ENCODE measurements at regions not wholly inside any gene's neighbourhood (a gene's known extent, or its start where the extent isn't known, plus 50 kb on each side); places are given as distances from the start of the nearest gene placed in this dataset.

DNA sequence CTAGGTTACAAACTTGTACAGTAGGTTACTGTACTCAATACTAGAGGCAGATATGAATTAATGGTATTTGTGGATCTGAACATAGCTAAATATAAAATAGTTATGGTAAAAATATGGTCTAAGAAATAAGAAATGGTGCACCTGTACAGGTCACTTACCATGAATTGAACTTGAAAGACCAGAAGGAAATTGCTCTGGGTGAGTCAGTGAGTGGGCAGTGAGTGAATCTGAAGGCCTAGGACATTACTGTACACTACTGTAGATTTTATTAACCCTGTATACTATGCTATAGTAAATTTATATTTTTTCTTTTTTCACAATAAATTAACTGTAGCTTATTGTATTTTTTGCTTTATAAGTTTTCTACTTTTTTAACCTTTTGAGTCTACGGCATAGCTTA, 1020.4 kb downstream of the CDH18 start:
- Histone ChIP-seq H3K9me3 (ENCODE audit: control insufficient read depth, insufficient read depth, low read length) (no peaks in the 10 kb centered on the region), H3K36me3 (ENCODE audit: insufficient read depth, low read length) (no peaks in the 10 kb centered on the region), H3K9ac (ENCODE audit: low read depth, low read length) (no peak overlapping the region), H3K4me1 (ENCODE audit: insufficient read depth, low read length) (peaks cover 9% of the 10 kb centered on the region; the same call in 1 of the 2 replicates)

DNA sequence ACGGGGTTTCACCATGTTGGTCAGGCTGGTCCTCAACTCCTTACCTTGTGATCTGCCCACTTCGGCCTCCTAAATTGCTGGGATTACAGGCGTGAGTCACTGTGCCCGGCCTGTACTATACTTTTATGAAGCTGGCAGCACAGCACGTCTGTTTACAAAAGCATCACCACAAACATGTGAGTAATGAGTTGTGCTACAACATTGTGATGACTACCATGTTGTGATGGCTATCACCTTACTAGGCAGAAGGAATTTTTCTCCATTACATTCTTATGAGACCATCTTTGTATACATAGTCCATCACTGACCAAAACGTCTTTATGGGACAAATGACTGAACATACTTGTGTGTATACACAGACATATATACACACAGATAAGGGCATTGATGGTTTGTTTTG, 1019.0 kb downstream of the CDH18 start:
- peaks cover 9% of the 10 kb centered on the region; the same call in 1 of the 2 replicates for H3K4me1 ChIP-seq (ENCODE audit: insufficient read depth, low read length)
- no peaks in the 10 kb centered on the region for H3K9me3 ChIP-seq (ENCODE audit: control insufficient read depth, insufficient read depth, low read length)
- H3K9ac ChIP-seq (ENCODE audit: low read depth, low read length): no peak overlapping the region
- no peaks in the 10 kb centered on the region for H3K36me3 ChIP-seq (ENCODE audit: insufficient read depth, low read length)

DNA sequence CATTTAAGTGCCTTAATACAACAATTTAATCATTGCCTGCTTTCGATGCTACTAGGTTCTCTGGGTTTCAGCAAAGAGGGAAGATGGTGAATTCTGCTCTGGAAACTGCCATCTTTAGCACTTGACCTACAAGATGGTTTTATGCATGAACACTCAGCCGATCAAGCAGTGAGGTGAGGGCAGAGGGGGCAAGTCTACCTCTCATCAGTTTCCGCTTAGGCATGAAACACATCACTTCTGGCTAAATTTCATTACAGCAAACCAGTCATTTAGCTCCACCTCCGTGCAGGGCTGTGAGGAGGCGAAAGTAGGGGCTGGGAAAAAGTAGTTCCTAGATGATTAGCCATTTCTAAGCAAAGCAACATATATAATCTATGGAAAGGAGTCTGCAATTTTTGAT, 1018.0 kb downstream of the CDH18 start:
- Histone ChIP-seq H3K4me1 (ENCODE audit: insufficient read depth, low read length) (peaks cover 9% of the 10 kb centered on the region; the same call in 1 of the 2 replicates), H3K9ac (ENCODE audit: low read depth, low read length) (no peak overlapping the region), H3K36me3 (ENCODE audit: insufficient read depth, low read length) (no peaks in the 10 kb centered on the region), H3K9me3 (ENCODE audit: control insufficient read depth, insufficient read depth, low read length) (no peaks in the 10 kb centered on the region)

DNA sequence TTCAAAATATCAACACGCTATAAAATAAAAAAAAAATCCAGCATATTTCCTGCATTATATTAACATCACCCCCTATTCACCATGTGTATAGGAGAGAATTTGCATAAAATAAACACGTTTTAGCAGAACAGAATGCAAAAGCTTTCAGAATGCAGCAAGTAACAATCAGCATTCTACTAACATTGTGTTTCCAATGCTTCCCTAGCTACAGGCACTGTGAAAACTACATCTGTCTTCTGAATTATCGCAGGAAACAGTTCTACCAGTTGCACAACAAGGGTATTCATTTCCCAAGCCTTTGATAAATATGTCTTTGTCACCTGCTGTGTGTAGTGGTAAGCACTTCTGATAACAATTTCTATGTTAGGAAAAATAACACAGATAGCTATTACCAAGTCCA, 1015.8 kb downstream of the CDH18 start:
- Histone ChIP-seq H3K4me1 (ENCODE audit: insufficient read depth, low read length) (peaks cover 9% of the 10 kb centered on the region; the same call in 1 of the 2 replicates), H3K9ac (ENCODE audit: low read depth, low read length) (no peak overlapping the region), H3K9me3 (ENCODE audit: control insufficient read depth, insufficient read depth, low read length) (no peaks in the 10 kb centered on the region), H3K36me3 (ENCODE audit: insufficient read depth, low read length) (no peaks in the 10 kb centered on the region)

DNA sequence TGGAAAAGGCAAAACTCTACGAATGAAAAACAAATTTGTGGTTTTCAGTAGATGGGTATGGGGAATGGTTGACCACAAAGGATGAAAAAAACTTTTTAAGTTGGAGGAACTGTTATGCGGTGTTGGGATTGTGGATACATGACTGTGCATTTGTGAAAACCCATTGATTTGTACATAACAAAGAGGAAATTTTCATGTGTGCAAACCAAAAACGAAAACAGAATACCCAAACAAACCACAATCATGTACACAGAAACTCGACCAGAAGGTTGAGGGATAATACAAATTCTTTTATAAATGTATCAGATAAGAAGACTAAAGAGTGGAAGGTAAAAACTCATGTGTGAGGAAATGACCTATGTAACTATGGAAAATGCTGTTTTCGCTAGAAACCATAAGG, 1012.4 kb downstream of the CDH18 start:
- H3K4me1 ChIP-seq (ENCODE audit: insufficient read depth, low read length): peaks cover 9% of the 10 kb centered on the region; the same call in 1 of the 2 replicates
- no peaks in the 10 kb centered on the region for H3K9me3 ChIP-seq (ENCODE audit: control insufficient read depth, insufficient read depth, low read length)
- H3K36me3 ChIP-seq (ENCODE audit: insufficient read depth, low read length): no peaks in the 10 kb centered on the region
- H3K9ac ChIP-seq (ENCODE audit: low read depth, low read length): no peak overlapping the region

DNA sequence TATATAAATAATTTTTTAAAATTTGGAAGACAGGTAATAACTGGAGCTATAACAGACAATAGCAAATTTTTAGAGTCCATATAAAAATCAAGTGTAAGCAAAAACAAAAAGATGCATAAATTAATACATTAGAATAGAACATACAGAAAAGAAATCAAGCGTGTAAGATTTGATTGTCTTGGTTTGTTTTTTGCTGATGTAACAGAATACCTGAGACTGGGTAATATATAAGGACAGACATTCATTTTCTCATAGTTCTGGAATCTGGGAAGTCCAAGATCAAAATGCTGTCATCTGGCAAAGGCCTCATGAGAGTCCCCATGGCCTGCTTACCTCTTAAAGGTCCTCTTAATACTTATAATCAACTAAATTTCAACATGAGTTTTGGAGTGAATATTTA, 1010.1 kb downstream of the CDH18 start:
- peaks cover 4% of the 10 kb centered on the region for H3K9me3 ChIP-seq (ENCODE audit: control insufficient read depth, insufficient read depth, low read length)
- peaks cover 2% of the 10 kb centered on the region; the same call in 1 of the 2 replicates for H3K36me3 ChIP-seq (ENCODE audit: insufficient read depth, low read length)
- H3K4me1 ChIP-seq (ENCODE audit: insufficient read depth, low read length): no peaks in the 10 kb centered on the region
- no peak overlapping the region for H3K9ac ChIP-seq (ENCODE audit: low read depth, low read length)

DNA sequence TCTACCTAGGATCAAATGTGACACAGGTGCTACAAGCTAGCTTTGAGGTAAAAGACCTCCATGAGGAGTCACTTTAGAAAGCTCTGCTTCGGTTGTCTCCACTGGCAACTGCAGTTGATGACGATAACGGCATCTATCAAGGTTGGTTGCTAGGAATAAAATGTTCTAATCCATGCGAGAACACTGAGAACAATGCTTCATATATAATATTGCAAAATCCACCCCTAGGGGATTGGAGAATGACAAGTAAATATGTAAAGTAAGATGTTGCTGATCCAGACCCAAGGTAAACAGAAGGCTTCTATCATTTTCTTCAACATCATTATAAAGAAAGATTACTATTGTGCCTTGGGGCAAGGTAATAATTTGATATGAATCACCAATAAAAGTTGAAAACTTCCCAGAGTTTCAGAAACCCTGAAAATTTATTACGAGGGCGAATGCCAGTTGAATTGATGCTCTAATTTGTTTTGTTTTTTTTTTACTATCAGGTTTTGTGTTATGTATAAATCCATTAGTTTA, 1003.4 kb downstream of the CDH18 start:
- Histone ChIP-seq H3K36me3 (ENCODE audit: insufficient read depth, low read length) (peaks cover 2% of the 10 kb centered on the region; the same call in 1 of the 2 replicates), H3K9ac (ENCODE audit: low read depth, low read length) (no peak overlapping the region), H3K9me3 (ENCODE audit: control insufficient read depth, insufficient read depth, low read length) (peaks cover 7% of the 10 kb centered on the region)

DNA sequence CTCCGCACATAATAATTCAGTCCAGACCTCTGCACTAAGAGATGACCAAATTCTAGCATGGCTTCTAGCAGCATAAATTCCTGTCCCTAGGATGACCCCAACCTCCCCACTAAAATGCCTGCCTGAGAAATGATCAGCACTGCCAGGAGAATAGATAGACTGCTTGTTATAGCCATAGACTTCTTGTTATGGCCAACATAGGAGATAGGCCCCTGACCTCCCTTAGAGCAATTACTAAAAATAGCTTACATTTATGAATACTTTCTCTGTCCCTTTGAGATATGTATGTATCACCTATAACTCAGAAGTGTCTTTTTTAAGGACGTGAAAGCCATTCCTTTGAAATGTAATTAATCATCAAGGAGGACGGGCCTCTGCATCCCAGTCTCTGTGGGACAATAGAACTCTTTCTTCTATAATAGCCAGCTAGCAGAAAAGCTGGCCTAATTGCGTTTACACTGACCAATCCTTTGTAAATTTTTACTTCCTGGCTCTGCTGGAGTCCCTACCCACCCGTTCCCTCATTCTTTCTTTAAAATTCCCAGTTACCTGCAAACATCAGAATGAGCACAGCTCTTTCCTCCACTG, 1002.7 kb downstream of the CDH18 start:
- Histone ChIP-seq H3K4me1 (ENCODE audit: insufficient read depth, low read length) (peaks cover 26% of the 10 kb centered on the region), H3K9ac (ENCODE audit: low read depth, low read length) (no peak overlapping the region), H3K36me3 (ENCODE audit: insufficient read depth, low read length) (peaks cover 2% of the 10 kb centered on the region; the same call in 1 of the 2 replicates), H3K9me3 (ENCODE audit: control insufficient read depth, insufficient read depth, low read length) (peaks cover 7% of the 10 kb centered on the region)

More for the DNA sequence above, 1003.4 kb downstream of the CDH18 start:
- peaks cover 22% of the 10 kb centered on the region for H3K4me1 ChIP-seq (ENCODE audit: insufficient read depth, low read length)

DNA sequence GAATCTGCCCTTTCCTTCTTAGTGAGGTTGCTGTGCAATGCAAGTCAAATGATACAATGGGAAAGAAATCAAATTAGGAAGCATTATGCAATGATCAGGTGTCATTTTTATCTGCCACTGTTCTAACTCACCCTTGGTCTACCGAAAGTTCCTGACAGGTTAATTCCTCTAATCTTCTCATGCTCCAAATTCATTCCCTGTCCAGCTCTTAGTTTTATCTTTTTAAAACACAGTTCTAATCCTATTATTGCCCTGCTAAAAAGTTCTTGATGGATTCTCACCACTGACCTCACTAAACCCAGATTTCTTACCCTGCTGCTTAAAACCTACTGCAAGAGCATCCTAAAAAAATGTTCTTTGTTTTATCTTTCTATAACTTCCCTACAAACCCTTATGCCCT, 1000.9 kb downstream of the CDH18 start:
- peaks cover 2% of the 10 kb centered on the region; the same call in 1 of the 2 replicates for H3K36me3 ChIP-seq (ENCODE audit: insufficient read depth, low read length)
- peaks cover 27% of the 10 kb centered on the region for H3K4me1 ChIP-seq (ENCODE audit: insufficient read depth, low read length)
- no peak overlapping the region for H3K9ac ChIP-seq (ENCODE audit: low read depth, low read length)
- peaks cover 7% of the 10 kb centered on the region for H3K9me3 ChIP-seq (ENCODE audit: control insufficient read depth, insufficient read depth, low read length)

DNA sequence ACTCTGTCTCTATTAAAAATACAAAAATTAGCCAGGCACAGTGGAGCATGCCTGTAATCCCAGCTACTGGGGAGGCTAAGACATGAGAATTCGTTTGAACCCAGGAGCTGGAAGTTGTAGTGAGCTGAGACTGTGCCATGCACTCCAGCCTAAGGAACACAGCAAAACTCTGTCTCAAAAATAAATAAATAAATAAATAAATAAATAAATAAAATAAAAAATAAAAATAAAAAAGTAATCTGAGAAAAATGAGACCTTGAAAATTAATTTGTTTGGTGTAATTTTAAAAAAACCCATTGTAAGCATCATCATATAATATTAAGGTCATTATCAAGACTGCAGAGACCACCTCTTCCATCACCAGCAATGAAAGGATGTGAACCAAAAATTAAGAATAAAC, 997.1 kb downstream of the CDH18 start:
- Histone ChIP-seq H3K9ac (ENCODE audit: low read depth, low read length) (no peak overlapping the region), H3K9me3 (ENCODE audit: control insufficient read depth, insufficient read depth, low read length) (no peaks in the 10 kb centered on the region)

DNA sequence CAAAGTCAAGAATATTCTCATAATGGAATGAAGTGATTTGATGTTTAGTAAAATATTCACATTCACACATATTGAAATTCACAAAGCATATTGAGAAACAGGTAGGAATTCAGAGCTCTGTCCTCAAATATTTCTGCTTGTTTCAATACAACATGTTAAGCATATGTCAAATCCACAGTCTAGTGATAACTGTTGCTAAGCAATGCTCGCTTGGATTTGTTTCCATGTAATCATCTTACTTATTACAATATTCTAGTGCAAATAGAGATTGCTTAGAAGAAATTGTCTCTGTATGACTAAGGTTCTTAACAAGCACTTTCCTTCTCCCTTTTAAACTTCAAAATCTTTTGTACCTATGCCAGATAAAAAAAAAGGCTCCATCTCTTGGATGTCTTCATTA, 995.7 kb downstream of the CDH18 start:
- no peaks in the 10 kb centered on the region for H3K36me3 ChIP-seq (ENCODE audit: insufficient read depth, low read length)
- H3K4me1 ChIP-seq (ENCODE audit: insufficient read depth, low read length): peaks cover 7% of the 10 kb centered on the region
- H3K9ac ChIP-seq (ENCODE audit: low read depth, low read length): no peak overlapping the region
- no peaks in the 10 kb centered on the region for H3K9me3 ChIP-seq (ENCODE audit: control insufficient read depth, insufficient read depth, low read length)

More for the DNA sequence above, 997.1 kb downstream of the CDH18 start:
- peaks cover 18% of the 10 kb centered on the region for H3K4me1 ChIP-seq (ENCODE audit: insufficient read depth, low read length)
- H3K36me3 ChIP-seq (ENCODE audit: insufficient read depth, low read length): no peaks in the 10 kb centered on the region

DNA sequence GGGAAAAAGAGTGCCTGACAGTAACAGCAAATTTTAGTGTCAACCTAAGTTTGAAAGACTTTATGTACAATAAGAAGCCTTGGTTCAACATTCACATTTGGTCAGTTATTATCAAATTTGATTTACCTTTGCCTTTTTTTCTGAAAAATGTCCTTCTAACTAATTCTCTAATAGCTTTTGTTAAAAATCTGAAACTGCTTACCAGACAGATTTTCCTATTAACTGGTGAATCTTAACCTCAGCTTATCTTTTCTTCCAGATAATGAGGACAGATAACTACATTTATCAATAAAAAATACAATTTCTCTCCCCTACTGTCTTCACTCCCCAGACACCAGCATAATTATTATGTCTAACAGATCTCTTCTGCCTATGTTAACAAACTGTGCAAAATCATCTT, 988.5 kb downstream of the CDH18 start:
- H3K4me1 ChIP-seq (ENCODE audit: insufficient read depth, low read length): no peaks in the 10 kb centered on the region
- H3K9ac ChIP-seq (ENCODE audit: low read depth, low read length): no peak overlapping the region
- no peaks in the 10 kb centered on the region for H3K36me3 ChIP-seq (ENCODE audit: insufficient read depth, low read length)
- H3K9me3 ChIP-seq (ENCODE audit: control insufficient read depth, insufficient read depth, low read length): no peaks in the 10 kb centered on the region

DNA sequence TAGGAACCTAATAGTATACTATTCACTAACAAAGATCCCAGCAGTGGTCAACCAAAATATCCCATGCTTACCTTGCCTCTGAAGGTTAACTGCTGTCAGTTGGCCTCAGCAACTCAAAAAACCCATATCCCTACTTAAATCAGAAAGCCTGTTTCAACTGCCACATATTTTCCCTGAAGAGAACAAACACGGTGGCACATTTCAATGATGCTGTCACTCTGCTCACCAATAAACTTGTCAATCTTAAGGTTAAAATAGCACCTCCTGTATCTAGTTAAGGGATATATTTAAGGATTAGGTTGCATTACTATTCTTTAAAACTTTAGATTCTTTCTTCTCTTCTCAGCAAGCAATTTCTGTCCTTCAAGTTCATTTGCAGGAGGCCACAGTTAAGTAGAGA, 986.9 kb downstream of the CDH18 start:
- Histone ChIP-seq H3K9ac (ENCODE audit: low read depth, low read length) (no peak overlapping the region), H3K9me3 (ENCODE audit: control insufficient read depth, insufficient read depth, low read length) (no peaks in the 10 kb centered on the region), H3K4me1 (ENCODE audit: insufficient read depth, low read length) (no peaks in the 10 kb centered on the region), H3K36me3 (ENCODE audit: insufficient read depth, low read length) (no peaks in the 10 kb centered on the region)

DNA sequence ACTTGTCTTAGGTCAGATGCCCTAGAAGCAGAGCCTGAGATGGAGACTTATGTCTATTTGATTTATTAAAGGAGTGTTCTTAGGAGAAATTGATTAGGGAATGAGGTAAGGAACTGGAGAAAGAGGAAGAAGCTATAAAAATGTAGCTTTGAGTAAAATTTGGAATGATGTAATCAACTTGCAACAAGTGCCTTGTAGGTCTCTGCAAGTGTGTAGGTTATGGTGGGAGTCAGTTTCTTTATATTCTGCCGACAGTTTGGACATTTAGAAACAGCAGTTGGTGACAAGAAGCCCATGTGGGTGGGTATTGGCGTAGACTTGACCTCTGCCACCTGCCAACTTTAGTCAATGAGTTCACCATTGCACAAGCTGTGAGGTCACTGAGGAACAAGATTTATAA, 986.5 kb downstream of the CDH18 start:
- H3K9me3 ChIP-seq (ENCODE audit: control insufficient read depth, insufficient read depth, low read length): no peaks in the 10 kb centered on the region

DNA sequence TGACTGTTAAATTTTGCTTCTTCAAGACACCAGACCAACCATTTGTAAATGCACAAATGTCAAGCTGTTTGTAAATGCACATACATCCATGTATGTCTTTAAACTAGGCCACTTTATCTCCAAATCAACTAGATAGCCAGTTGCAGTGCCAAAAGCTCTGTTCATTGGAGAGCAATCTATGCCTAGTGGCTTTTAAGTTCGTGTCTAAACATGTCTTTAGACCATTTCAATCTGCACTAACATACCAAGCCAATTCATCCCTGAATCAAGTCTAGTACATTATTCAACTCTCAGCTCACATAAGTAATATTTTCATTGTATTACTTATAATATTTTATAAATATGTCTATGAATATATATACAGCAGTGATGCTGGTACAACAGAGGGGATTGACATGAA, 985.9 kb downstream of the CDH18 start:
- no peaks in the 10 kb centered on the region for H3K4me1 ChIP-seq (ENCODE audit: insufficient read depth, low read length)
- no peaks in the 10 kb centered on the region for H3K36me3 ChIP-seq (ENCODE audit: insufficient read depth, low read length)
- no peak overlapping the region for H3K9ac ChIP-seq (ENCODE audit: low read depth, low read length)
- H3K9me3 ChIP-seq (ENCODE audit: control insufficient read depth, insufficient read depth, low read length): no peaks in the 10 kb centered on the region

More for the DNA sequence above, 986.5 kb downstream of the CDH18 start:
- H3K36me3 ChIP-seq (ENCODE audit: insufficient read depth, low read length): no peaks in the 10 kb centered on the region
- no peaks in the 10 kb centered on the region for H3K4me1 ChIP-seq (ENCODE audit: insufficient read depth, low read length)
- H3K9ac ChIP-seq (ENCODE audit: low read depth, low read length): no peak overlapping the region

Measured in ES-I3 (cell line).